ENCODE measurements at regions not wholly inside any gene's neighbourhood (a gene's known extent, or its start where the extent isn't known, plus 50 kb on each side); places are given as distances from the start of the nearest gene placed in this dataset.

DNA sequence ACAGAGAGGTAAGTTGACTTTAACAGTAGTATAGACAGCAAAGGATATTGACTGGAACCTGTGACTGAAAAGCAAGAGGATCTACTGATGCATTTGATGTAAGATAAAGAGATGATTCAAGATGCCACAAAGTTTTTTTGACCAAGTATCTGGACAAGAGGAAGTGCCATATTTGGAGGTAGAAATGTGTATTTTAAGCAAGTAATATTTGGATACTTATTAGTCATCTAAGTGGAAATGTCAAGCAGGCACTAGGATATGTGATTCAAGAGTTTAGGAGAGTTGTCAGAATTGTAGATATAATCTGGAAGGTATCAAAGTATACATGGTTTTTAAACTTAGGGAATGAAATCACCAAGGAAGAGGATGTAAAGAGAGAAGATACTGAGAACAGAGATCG lies 686.1 kb upstream of the CHD1 start:
- TF ChIP-seq, protein P1, sequence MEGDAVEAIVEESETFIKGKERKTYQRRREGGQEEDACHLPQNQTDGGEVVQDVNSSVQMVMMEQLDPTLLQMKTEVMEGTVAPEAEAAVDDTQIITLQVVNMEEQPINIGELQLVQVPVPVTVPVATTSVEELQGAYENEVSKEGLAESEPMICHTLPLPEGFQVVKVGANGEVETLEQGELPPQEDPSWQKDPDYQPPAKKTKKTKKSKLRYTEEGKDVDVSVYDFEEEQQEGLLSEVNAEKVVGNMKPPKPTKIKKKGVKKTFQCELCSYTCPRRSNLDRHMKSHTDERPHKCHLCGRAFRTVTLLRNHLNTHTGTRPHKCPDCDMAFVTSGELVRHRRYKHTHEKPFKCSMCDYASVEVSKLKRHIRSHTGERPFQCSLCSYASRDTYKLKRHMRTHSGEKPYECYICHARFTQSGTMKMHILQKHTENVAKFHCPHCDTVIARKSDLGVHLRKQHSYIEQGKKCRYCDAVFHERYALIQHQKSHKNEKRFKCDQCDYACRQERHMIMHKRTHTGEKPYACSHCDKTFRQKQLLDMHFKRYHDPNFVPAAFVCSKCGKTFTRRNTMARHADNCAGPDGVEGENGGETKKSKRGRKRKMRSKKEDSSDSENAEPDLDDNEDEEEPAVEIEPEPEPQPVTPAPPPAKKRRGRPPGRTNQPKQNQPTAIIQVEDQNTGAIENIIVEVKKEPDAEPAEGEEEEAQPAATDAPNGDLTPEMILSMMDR (IDR thresholded peaks at IDR 0.05) = no peak
- TF ChIP-seq EZH2 (IDR thresholded peaks at IDR 0.05; ENCODE audit: borderline replicate concordance, insufficient read depth, low read depth, low read length, poor library complexity, severe bottlenecking) = no peak

All from B cell (primary cell).